ENCODE measurements at regions not wholly inside any gene's neighbourhood (a gene's known extent, or its start where the extent isn't known, plus 50 kb on each side); places are given as distances from the start of the nearest gene placed in this dataset.

GRCh38 chr1:61593331-61593730 is 131.6 kb downstream of the TM2D1 start:
- no peak for TF ChIP-seq EZH2 (IDR thresholded peaks at IDR 0.05; ENCODE audit: insufficient read depth, poor library complexity, severe bottlenecking)
- no peak for TF ChIP-seq EZH2phosphoT487 (IDR thresholded peaks at IDR 0.05; ENCODE audit: insufficient read depth, low read depth)

Measured in GM23248 (cell line).